Heart right ventricle (tissue), 16 donors: ENCODE measurements at regions not wholly inside any gene's neighbourhood (a gene's known extent, or its start where the extent isn't known, plus 50 kb on each side); places are given as distances from the start of the nearest gene placed in this dataset.

ENCODE experiments used
- ATAC-seq, 8 donors: fragments of 200-7000 bp; cut with Tn5 transposase; one replicate each; pipeline ENCODE4 v1.9.1; 2020; ENCODE audit warnings: mild to moderate bottlenecking in 8 of 8, moderate library complexity in 8 of 8, moderate number of reproducible peaks in 1 of 8
- DNase-seq, 2 donors: peaks; one replicate each; pipeline ENCODE4 v3.0.0-alpha.2; 2020
- H3K27ac ChIP-seq, 10 donors: fragments of 200-600 bp; sonication (generic) in 2 of 10; one replicate each; pipeline versions ENCODE4 v1.5.0 to v1.8.0; 2020 to 2022; ENCODE audit warnings: mild to moderate bottlenecking in 3 of 10
- H3K27me3 ChIP-seq, 7 donors: fragments of 200-600 bp; one replicate each; pipeline ENCODE4 v1.8.0; 2021 to 2022; ENCODE audit warnings: mild to moderate bottlenecking in 2 of 7
- H3K36me3 ChIP-seq, 9 donors: fragments of 200-600 bp; sonication (generic) in 1 of 9; one replicate each; pipeline versions ENCODE4 v1.5.0 to v1.8.0; 2020 to 2022; ENCODE audit warnings: mild to moderate bottlenecking in 2 of 9
- H3K4me1 ChIP-seq, 9 donors: fragments of 200-600 bp; sonication (generic) in 1 of 9; one replicate each; pipeline versions ENCODE4 v1.5.0 to v1.8.0; 2020 to 2022; ENCODE audit warnings: mild to moderate bottlenecking in 4 of 9
- H3K4me3 ChIP-seq, 10 donors: fragments of 200-600 bp; sonication (generic) in 2 of 10; one replicate each; pipeline versions ENCODE4 v1.5.0 to v1.8.0; 2020 to 2022; ENCODE audit warnings: mild to moderate bottlenecking in 7 of 10, moderate library complexity in 2 of 10
- H3K9me3 ChIP-seq, 11 donors: fragments of 200-600 bp in 10 of 11; sonication (generic) in 2 of 11; one replicate each; pipeline versions ENCODE4 v1.5.0 to v1.8.0; 2013 to 2022; ENCODE audit warnings: mild to moderate bottlenecking in 2 of 11, control low read depth in 1 of 11, moderate library complexity in 1 of 11
- WGBS, 2 donors: extraction: QIAGEN DNeasy Blood & Tissue Kit; methylation state at CpG; one replicate each; pipeline ENCODE4 v1.1.7; 2013; ENCODE audit warnings: inconsistent platforms in 1 of 2; 5-methylcytosine and 5-hydroxymethylcytosine counted together
- intact Hi-C, 10 donors: fragments of 100-400 bp; cut with DNase I; formaldehyde crosslinking; loops; one replicate each; pipeline versions ENCODE4 v1.11.1 to v1.14.2; 2022
- TF ChIP-seq, protein P1 (sequence below), 9 donors: fragments of 200-600 bp; sonication (generic) in 2 of 9; IDR thresholded peaks; one replicate each; pipeline versions ENCODE4 v1.5.0 to v1.8.0; 2021 to 2022; ENCODE audit warnings: antibody characterized with exemption in 9 of 9, mild to moderate bottlenecking in 5 of 9, moderate library complexity in 1 of 9
- donor health status: Arrhythmogenic right ventricular cardiomyopathy.
- donor health status: ischemic (EF 13 %, LVEDD 7.1; RV severe dilation, severe dysfunction).
- donor health status: healthy with polysubstance abuse.
- donor health status: DM: no; HTN: yes; CAD: no.
- donor health status: DM: no; HTN: no; CAD: no.
- donor health status: ischemic (EF 25% LVEDD 6.9; RV normal size, moderate dysfunction).
- donor health status: ischemic (EF 25% LVEDD 5.7; RV mildly dilated, moderate dysfunction).
- donor health status: healthy.
- donor health status: DM: yes; HTN: yes; CAD: no.
- donor health status: Ischemic cardiomyopathy.
- donor health status: ischemic (EF 35%, LVEDD 5.7; RV mildly dilated, moderate dysfunction).
- donor health status: nonischemic (EF 11% LVEDD 7.7; RV severe dilation, severe dysfunction).
- donor health status: DM: yes; HTN: yes; CAD: no.
- donor health status: PGD.
- donor health status: ischemic (EF 29% LVEDD 5.4; RV normal size, mild dysfunction).
- donor health status: nonischemic (EF 23%, LVEDD 6.1; RV moderate dilation, normal function).

DNA sequence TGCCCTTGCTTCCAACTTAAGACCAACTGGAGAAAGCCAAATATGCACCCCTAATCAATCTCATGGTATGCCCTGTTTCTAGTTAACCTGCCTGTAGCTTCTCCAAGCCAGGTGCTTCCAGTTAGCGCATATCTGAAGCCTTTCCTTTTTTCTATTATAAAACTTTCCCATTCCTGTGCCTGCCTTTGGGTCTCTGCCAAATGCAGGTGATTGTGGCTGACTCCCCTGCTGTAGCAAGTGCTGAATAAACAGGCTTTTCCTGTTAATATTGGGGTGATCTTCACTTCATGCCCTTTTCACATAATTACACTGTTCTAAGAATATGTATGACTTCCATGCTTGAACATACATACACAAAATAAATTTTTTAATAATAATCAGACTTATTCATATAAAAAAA is 207.4 kb downstream of the TANC2 start:
- H3K27me3 ChIP-seq: no peaks in the 10 kb centered on the region

DNA sequence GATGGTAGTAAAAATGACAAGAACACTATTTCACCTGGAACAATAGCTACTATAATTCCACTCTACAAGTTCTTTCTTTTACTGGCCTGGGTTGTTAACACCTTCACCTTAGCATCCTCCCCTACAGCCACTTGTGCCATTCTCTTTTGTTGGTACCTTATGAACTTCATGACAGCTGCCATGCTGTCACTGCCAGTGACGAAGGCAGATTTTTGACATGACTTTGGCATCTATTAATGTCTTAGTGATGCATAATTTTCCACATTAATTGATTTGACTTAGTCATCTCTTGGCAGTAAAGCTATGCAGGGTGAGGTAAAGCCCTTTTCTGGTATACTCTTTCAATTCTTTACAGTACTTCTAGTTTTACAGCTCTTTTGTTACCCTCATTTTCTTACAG is 207.9 kb downstream of the TANC2 start:
- Histone ChIP-seq H3K36me3 (no peaks in the 10 kb centered on the region), H3K9me3 (peaks cover 0 to 13% (median 0%) of the 10 kb centered on the region in 11 donors), H3K4me1 (peaks cover 0 to 7% (median 0%) of the 10 kb centered on the region in 9 donors), H3K27me3 (no peaks in the 10 kb centered on the region), H3K27ac (no peak overlapping the region), H3K4me3 (no peak overlapping the region)
- intact Hi-C loops: no loop called here
- ATAC-seq: no peak
- TF ChIP-seq, protein P1, sequence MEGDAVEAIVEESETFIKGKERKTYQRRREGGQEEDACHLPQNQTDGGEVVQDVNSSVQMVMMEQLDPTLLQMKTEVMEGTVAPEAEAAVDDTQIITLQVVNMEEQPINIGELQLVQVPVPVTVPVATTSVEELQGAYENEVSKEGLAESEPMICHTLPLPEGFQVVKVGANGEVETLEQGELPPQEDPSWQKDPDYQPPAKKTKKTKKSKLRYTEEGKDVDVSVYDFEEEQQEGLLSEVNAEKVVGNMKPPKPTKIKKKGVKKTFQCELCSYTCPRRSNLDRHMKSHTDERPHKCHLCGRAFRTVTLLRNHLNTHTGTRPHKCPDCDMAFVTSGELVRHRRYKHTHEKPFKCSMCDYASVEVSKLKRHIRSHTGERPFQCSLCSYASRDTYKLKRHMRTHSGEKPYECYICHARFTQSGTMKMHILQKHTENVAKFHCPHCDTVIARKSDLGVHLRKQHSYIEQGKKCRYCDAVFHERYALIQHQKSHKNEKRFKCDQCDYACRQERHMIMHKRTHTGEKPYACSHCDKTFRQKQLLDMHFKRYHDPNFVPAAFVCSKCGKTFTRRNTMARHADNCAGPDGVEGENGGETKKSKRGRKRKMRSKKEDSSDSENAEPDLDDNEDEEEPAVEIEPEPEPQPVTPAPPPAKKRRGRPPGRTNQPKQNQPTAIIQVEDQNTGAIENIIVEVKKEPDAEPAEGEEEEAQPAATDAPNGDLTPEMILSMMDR (IDR thresholded peaks at IDR 0.05): no peak
- no peak for DNase-seq
- WGBS, 2 donors: 83 to 92% methylated on average over 1 of the region's 1 CpG

More for the DNA sequence above, 207.4 kb downstream of the TANC2 start:
- no peaks in the 10 kb centered on the region for H3K36me3 ChIP-seq
- no peak overlapping the region for H3K27ac ChIP-seq
- DNase-seq: no peak
- H3K4me3 ChIP-seq: no peak overlapping the region
- intact Hi-C loops: no loop called here
- TF ChIP-seq, protein P1 (IDR thresholded peaks at IDR 0.05): no peak
- no peak for ATAC-seq
- H3K4me1 ChIP-seq: peaks cover 0 to 7% (median 0%) of the 10 kb centered on the region in 9 donors
- 88 to 98% methylated on average over 1 of the region's 1 CpG for WGBS, 2 donors
- peaks cover 0 to 13% (median 0%) of the 10 kb centered on the region in 11 donors for H3K9me3 ChIP-seq

DNA sequence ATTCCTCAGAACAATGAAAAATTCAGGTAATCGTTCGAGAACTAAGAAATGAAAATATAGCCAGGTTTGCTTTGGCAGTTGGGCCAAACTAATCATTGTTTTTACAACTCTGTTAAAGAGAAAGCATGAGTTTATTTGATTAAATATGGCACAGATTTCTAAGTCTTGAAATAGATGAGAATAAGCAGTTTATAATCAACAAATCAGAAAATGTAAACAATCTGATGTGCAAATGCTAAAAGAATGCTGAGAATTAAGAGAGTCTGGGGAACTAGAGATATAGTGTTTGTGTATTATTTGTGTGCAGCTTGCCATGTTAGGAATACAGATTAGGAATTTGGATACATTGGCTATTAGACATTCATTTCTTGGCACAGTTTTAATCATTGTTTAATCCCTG is 212.5 kb downstream of the TANC2 start:
- 63 to 76% methylated on average over 2 of the region's 2 CpGs for WGBS, 2 donors
- no peaks in the 10 kb centered on the region for H3K4me1 ChIP-seq
- ATAC-seq (no peak), DNase-seq (no peak)
- TF ChIP-seq, protein P1 (IDR thresholded peaks at IDR 0.05): no peak
- intact Hi-C loops: no loop called here
- H3K9me3 ChIP-seq: peaks cover 0 to 13% (median 0%) of the 10 kb centered on the region in 11 donors
- no peak overlapping the region for H3K4me3 ChIP-seq
- H3K27ac ChIP-seq: no peak overlapping the region
- H3K27me3 ChIP-seq: no peaks in the 10 kb centered on the region
- H3K36me3 ChIP-seq: no peaks in the 10 kb centered on the region

DNA sequence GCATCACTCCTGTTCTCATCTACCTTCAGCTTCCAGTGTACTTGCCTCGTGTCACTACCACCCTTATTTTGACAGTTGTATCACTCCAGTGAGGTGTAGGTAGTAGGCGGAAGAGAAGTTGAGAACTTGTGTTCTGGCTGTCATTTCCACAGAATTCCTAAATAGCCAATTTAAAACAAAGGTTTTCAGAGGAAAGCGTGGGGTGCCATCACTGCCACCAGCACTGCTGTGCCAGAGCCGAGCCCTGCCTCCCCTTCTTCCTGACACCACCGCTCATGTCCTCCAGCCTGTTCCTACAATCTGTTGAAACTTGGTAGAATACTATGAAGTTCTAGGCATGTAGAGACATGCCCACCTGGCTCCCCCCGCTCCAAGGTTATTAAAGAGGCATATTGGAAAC is 215.8 kb downstream of the TANC2 start:
- ATAC-seq: no peak
- 95 to 99% methylated on average over 6 of the region's 6 CpGs for WGBS, 2 donors
- intact Hi-C loops: no loop called here

More for the DNA sequence above, 215.8 kb downstream of the TANC2 start:
- H3K9me3 ChIP-seq: no peaks in the 10 kb centered on the region
- H3K36me3 ChIP-seq: no peaks in the 10 kb centered on the region
- no peaks in the 10 kb centered on the region for H3K27me3 ChIP-seq
- H3K4me1 ChIP-seq: no peaks in the 10 kb centered on the region
- TF ChIP-seq, protein P1 (IDR thresholded peaks at IDR 0.05): no peak
- H3K27ac ChIP-seq: no peak overlapping the region
- no peak for DNase-seq
- no peak overlapping the region for H3K4me3 ChIP-seq
